ENCODE measurements at regions not wholly inside any gene's neighbourhood (a gene's known extent, or its start where the extent isn't known, plus 50 kb on each side); places are given as distances from the start of the nearest gene placed in this dataset.

- TF ChIP-seq REST (IDR thresholded peaks at IDR 0.05; ENCODE audit: insufficient replicate concordance, low read depth) (no peak), CTCF (IDR thresholded peaks at IDR 0.05; ENCODE audit: insufficient read depth, low read length) (no peak), GABPA (IDR thresholded peaks at IDR 0.05; ENCODE audit: low read depth) (no peak), SPI1 (IDR thresholded peaks at IDR 0.05; ENCODE audit: borderline replicate concordance, low read depth) (no peak), POLR2AphosphoS5 (IDR thresholded peaks at IDR 0.05; ENCODE audit: low read depth) (no peak)
- DNase-seq (ENCODE audit: low read depth in 1 of 2, low spot score in 1 of 2): no peak
- no peak overlapping the region for H3K27ac ChIP-seq (replicated peaks)
- H3K4me3 ChIP-seq (replicated peaks; ENCODE audit: insufficient read depth, low read length): no peak overlapping the region
- no peaks in the 10 kb centered on the region for H3K27me3 ChIP-seq (ENCODE audit: insufficient read depth, poor library complexity, severe bottlenecking)
These were observed 548.9 kb downstream of the NUF2 start for GRCh38 chr1:163870666-163871065.

GRCh38 chr1:163872067-163872466, 550.3 kb downstream of the NUF2 start:
- Histone ChIP-seq H3K27ac (replicated peaks) (no peak overlapping the region), H3K4me3 (replicated peaks; ENCODE audit: insufficient read depth, low read length) (no peak overlapping the region), H3K27me3 (ENCODE audit: insufficient read depth, poor library complexity, severe bottlenecking) (no peaks in the 10 kb centered on the region)
- DNase-seq (ENCODE audit: low read depth in 1 of 2, low spot score in 1 of 2): no peak
- TF ChIP-seq SPI1 (IDR thresholded peaks at IDR 0.05; ENCODE audit: borderline replicate concordance, low read depth): no peak
- no peak for TF ChIP-seq CTCF (IDR thresholded peaks at IDR 0.05; ENCODE audit: insufficient read depth, low read length)
- TF ChIP-seq POLR2AphosphoS5 (IDR thresholded peaks at IDR 0.05; ENCODE audit: low read depth): no peak
- TF ChIP-seq REST (IDR thresholded peaks at IDR 0.05; ENCODE audit: insufficient replicate concordance, low read depth): no peak
- TF ChIP-seq GABPA (IDR thresholded peaks at IDR 0.05; ENCODE audit: low read depth): no peak

GRCh38 chr1:163874070-163874469, 552.3 kb downstream of the NUF2 start:
- TF ChIP-seq CTCF (IDR thresholded peaks at IDR 0.05; ENCODE audit: insufficient read depth, low read length) (peak; percentile 19), POLR2AphosphoS5 (IDR thresholded peaks at IDR 0.05; ENCODE audit: low read depth) (no peak)
- Histone ChIP-seq H3K27ac (replicated peaks) (no peak overlapping the region), H3K27me3 (ENCODE audit: insufficient read depth, poor library complexity, severe bottlenecking) (no peaks in the 10 kb centered on the region), H3K4me3 (replicated peaks; ENCODE audit: insufficient read depth, low read length) (no peak overlapping the region)
- no peak for DNase-seq (ENCODE audit: low read depth in 1 of 2, low spot score in 1 of 2)

GRCh38 chr1:163875200-163875926, 553.6 kb downstream of the NUF2 start:
- H3K4me3 ChIP-seq (replicated peaks; ENCODE audit: insufficient read depth, low read length): no peak overlapping the region
- no peak for DNase-seq (ENCODE audit: low read depth in 1 of 2, low spot score in 1 of 2)
- no peaks in the 10 kb centered on the region for H3K27me3 ChIP-seq (ENCODE audit: insufficient read depth, poor library complexity, severe bottlenecking)
- TF ChIP-seq SPI1 (IDR thresholded peaks at IDR 0.05; ENCODE audit: borderline replicate concordance, low read depth): no peak
- no peak overlapping the region for H3K27ac ChIP-seq (replicated peaks)

Measured in HL-60 (cell line).